ENCODE measurements at regions not wholly inside any gene's neighbourhood (a gene's known extent, or its start where the extent isn't known, plus 50 kb on each side); places are given as distances from the start of the nearest gene placed in this dataset.

- TF ChIP-seq CEBPB (IDR thresholded peaks at IDR 0.05; ENCODE audit: low read depth, low read length) (no peak), RFX5 (IDR thresholded peaks at IDR 0.05; ENCODE audit: low read depth, low read length) (no peak), CHD1 (IDR thresholded peaks at IDR 0.05; ENCODE audit: low read depth, low read length) (no peak), SMC3 (IDR thresholded peaks at IDR 0.05; ENCODE audit: low read depth, low read length) (no peak), RAD21 (IDR thresholded peaks at IDR 0.05; ENCODE audit: low read length) (no peak), MAFK (IDR thresholded peaks at IDR 0.05; ENCODE audit: low read depth, low read length) (no peak), RCOR1 (IDR thresholded peaks at IDR 0.05; ENCODE audit: insufficient replicate concordance, low read length) (no peak), MAZ (IDR thresholded peaks at IDR 0.05; ENCODE audit: borderline replicate concordance, low read depth, low read length) (no peak), FOS (IDR thresholded peaks at IDR 0.05; ENCODE audit: low read depth, low read length) (no peak), BHLHE40 (IDR thresholded peaks at IDR 0.05; ENCODE audit: low read depth, low read length) (no peak), POLR2A (IDR thresholded peaks at IDR 0.05; ENCODE audit: low read depth, low read length) (no peak), MXI1 (IDR thresholded peaks at IDR 0.05; ENCODE audit: borderline replicate concordance, low read depth, low read length) (no peak), NFE2L2 (IDR thresholded peaks at IDR 0.05; ENCODE audit: low read depth, low read length) (no peak)
- TF ChIP-seq, protein P1, sequence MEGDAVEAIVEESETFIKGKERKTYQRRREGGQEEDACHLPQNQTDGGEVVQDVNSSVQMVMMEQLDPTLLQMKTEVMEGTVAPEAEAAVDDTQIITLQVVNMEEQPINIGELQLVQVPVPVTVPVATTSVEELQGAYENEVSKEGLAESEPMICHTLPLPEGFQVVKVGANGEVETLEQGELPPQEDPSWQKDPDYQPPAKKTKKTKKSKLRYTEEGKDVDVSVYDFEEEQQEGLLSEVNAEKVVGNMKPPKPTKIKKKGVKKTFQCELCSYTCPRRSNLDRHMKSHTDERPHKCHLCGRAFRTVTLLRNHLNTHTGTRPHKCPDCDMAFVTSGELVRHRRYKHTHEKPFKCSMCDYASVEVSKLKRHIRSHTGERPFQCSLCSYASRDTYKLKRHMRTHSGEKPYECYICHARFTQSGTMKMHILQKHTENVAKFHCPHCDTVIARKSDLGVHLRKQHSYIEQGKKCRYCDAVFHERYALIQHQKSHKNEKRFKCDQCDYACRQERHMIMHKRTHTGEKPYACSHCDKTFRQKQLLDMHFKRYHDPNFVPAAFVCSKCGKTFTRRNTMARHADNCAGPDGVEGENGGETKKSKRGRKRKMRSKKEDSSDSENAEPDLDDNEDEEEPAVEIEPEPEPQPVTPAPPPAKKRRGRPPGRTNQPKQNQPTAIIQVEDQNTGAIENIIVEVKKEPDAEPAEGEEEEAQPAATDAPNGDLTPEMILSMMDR (conservative IDR thresholded peaks at IDR 0.05; ENCODE audit: low read depth, low read length): no peak
- TF ChIP-seq, protein P2, sequence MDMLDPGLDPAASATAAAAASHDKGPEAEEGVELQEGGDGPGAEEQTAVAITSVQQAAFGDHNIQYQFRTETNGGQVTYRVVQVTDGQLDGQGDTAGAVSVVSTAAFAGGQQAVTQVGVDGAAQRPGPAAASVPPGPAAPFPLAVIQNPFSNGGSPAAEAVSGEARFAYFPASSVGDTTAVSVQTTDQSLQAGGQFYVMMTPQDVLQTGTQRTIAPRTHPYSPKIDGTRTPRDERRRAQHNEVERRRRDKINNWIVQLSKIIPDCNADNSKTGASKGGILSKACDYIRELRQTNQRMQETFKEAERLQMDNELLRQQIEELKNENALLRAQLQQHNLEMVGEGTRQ (IDR thresholded peaks at IDR 0.05; ENCODE audit: low read depth, low read length): no peak
- Histone ChIP-seq H3K4me3 (ENCODE audit: insufficient read depth, low read depth, low read length) (no peak overlapping the region), H3K23ac (ENCODE audit: low read depth, low read length) (no peak overlapping the region), H3K56ac (ENCODE audit: extremely low read depth, insufficient read depth, low read length) (no peak overlapping the region), H3K4me2 (ENCODE audit: low read depth, low read length) (no peak overlapping the region), H2BK5ac (ENCODE audit: low read depth, low read length, poor library complexity, severe bottlenecking) (no peak overlapping the region), H4K5ac (ENCODE audit: low read depth, low read length) (no peak overlapping the region), H2BK20ac (ENCODE audit: low read depth, low read length) (no peak overlapping the region), H3K14ac (replicated peaks; ENCODE audit: low read depth, low read length) (no peak overlapping the region), H3K4ac (ENCODE audit: low read depth, low read length) (no peak overlapping the region), H4K20me1 (ENCODE audit: insufficient read depth, low read length) (peaks cover 47% of the 10 kb centered on the region), H3K9me1 (ENCODE audit: insufficient read depth, low read length) (peaks cover 9% of the 10 kb centered on the region), H3K27me3 (ENCODE audit: control insufficient read depth, insufficient read depth, low read length) (no peaks in the 10 kb centered on the region), H4K91ac (ENCODE audit: insufficient read depth, low read depth, low read length) (no peak overlapping the region), H2AK5ac (ENCODE audit: low read depth, low read length) (no peak overlapping the region), H2AK9ac (replicated peaks; ENCODE audit: low read depth, low read length, poor library complexity) (no peak overlapping the region), H3K27ac (ENCODE audit: insufficient read depth, low read length) (no peak overlapping the region), H3K9me3 (ENCODE audit: control insufficient read depth, insufficient read depth, low read length) (no peaks in the 10 kb centered on the region), H3K4me1 (ENCODE audit: control insufficient read depth, insufficient read depth, low read length) (peaks cover 13% of the 10 kb centered on the region), H4K8ac (ENCODE audit: low read depth in 2 of 2, low read length in 2 of 2) (no peak overlapping the region), H3K36me3 (ENCODE audit: control insufficient read depth, insufficient read depth, low read length) (peaks cover 24% of the 10 kb centered on the region; the same call in 1 of the 2 replicates), H2BK15ac (ENCODE audit: low read depth, low read length) (no peak overlapping the region; the same call in 2 of the 3 replicates), H2BK120ac (ENCODE audit: low read depth, low read length) (no peak overlapping the region), H2AFZ (replicated peaks; ENCODE audit: low read length, poor library complexity) (no peak overlapping the region), H3K18ac (ENCODE audit: low read depth, low read length) (no peak overlapping the region), H3K9ac (ENCODE audit: low read depth, low read length) (no peak overlapping the region), H3K79me1 (ENCODE audit: low read depth in 1 of 2, low read length in 2 of 2) (peaks cover 12 to 73% of the 10 kb centered on the region in 2 experiments)
- intact Hi-C loops (cut with micrococcal nuclease): no loop called here
- WGBS, 2 experiments (ENCODE audit: extremely low coverage in 2 of 2, insufficient read length in 1 of 2): 100% methylated on average over 1 of the region's 15 CpGs; no CpG with 5 or more reads in 1 of the 2 experiments
- POLR2A ChIA-PET (ENCODE audit: unreplicated experiment): no interaction called here
- no TSS peak for BruUV-seq (replicated peaks)
- in situ Hi-C loops (cut with MboI; ENCODE audit: low sequenced_read_pairs): no loop called here
- CTCF ChIA-PET: no interaction called here
- DNase-seq (no peak), ATAC-seq (ENCODE audit: low read depth) (no peak)
- dilution Hi-C loops (cut with HindIII; ENCODE audit: low sequenced_read_pairs, unreplicated experiment): no loop called here
Observed at GRCh38 chr12:124450376-124450750, 117.0 kb downstream of the NCOR2 start.

Data from IMR-90 (cell line).